GM19351 (cell line): ENCODE measurements at regions not wholly inside any gene's neighbourhood (a gene's known extent, or its start where the extent isn't known, plus 50 kb on each side); places are given as distances from the start of the nearest gene placed in this dataset.

ENCODE experiments used
- ATAC-seq: cut with Tn5 transposase; IDR thresholded peaks from one replicate; pipeline ENCODE4 v1.9.1; 2021; ENCODE audit warnings: mild to moderate bottlenecking, moderate library complexity; ENCODE audit not compliant: unreplicated experiment

DNA sequence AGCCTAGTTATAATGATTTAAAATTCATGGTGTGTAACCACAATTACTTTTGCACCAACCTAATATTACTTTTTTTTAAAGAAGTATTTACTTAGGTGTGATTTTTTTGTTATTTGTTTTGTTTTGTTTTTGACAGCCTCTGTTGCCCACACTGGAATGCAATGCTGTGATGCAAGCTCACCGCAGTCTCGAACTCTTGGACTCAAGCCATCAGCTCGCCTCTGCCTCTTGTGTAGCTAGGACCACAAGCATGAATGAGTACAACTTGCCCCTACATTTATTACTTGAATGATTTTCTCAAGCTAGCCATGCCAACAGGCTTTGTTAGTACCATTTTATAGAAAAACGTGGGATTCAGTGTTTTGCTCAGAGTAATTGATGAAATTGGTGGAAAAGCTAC is 488.8 kb upstream of the CPEB2 start:
- ATAC-seq: no peak

GRCh38 chr4:14515556-14515955 is 486.7 kb upstream of the CPEB2 start:
- no peak for ATAC-seq

GRCh38 chr4:14518136-14518535 is 484.1 kb upstream of the CPEB2 start:
- no peak for ATAC-seq

- no peak for ATAC-seq
Measured at GRCh38 chr4:14520171-14520570, 482.1 kb upstream of the CPEB2 start.

GRCh38 chr4:14524276-14524675 is 478.0 kb upstream of the CPEB2 start:
- no peak for ATAC-seq

- ATAC-seq: no peak
Measured at GRCh38 chr4:14528918-14529317, 473.4 kb upstream of the CPEB2 start.

DNA sequence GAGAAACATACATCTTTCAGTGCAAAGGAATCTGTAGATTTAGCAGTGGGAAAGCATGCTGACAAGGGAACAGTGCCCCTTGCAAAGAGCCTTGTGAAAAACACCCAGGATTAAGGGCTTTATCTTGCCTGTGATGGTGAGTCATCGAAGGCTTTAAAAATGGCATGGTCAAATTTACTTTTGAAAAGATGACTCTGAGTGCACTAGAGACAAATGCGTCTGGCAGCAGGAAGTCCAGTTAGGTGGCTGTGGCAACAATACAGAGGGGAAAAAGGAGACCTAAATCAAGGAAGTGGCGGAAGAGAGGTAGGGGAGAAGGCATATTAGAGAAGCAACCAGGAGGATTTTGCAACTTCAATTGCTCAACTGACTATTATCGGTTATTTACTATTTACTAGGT is 472.6 kb upstream of the CPEB2 start:
- ATAC-seq: no peak

- no peak for ATAC-seq
Measured at GRCh38 chr4:14532436-14532835, 469.8 kb upstream of the CPEB2 start.

- no peak for ATAC-seq
Measured at GRCh38 chr4:14539246-14539645, 463.0 kb upstream of the CPEB2 start.

- ATAC-seq: no peak
Measured at GRCh38 chr4:14545163-14545562, 457.1 kb upstream of the CPEB2 start.

- no peak for ATAC-seq
Measured at GRCh38 chr4:14545807-14546206, 456.5 kb upstream of the CPEB2 start.

DNA sequence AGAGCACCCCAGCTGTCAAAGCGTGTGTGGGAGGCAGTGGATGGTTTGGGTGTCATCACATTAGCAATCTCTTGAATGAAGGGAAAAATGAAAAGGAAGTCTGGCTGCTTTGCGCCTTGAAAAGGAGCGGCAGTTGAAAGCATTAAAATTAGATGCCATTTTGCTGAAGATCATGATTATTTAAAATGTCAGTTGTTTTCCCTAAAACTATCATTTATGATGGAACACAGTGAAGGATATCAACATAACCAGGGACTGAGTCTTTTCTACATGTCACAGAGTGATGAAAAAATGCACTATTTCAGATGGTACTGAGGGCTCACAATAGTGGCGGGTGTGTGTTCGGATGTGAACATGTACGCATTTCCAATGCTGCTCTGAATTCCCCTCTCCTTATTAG is 450.2 kb upstream of the CPEB2 start:
- ATAC-seq: no peak

- no peak for ATAC-seq
Measured at GRCh38 chr4:14559646-14560045, 442.6 kb upstream of the CPEB2 start.

DNA sequence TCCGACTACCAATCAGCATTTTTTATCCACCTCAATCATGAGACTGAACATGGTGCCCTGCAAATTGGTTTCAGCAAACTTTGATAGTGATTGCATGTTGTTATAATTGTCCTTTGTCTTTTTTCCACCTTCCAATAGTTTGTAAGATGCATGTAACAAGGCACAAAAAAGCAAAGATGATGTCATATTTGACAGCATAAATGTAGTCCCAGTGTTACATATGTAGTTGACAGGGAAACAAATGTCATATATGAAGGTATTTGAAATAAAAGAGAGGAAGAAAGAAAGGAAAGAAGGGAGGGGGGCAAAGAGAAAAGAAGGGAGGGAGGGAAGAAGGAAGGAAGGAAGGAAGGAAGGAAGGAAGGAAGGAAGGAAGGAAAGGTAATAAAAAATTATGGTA is 441.7 kb upstream of the CPEB2 start:
- no peak for ATAC-seq

- ATAC-seq: no peak
Measured at GRCh38 chr4:14562901-14563300, 439.4 kb upstream of the CPEB2 start.

DNA sequence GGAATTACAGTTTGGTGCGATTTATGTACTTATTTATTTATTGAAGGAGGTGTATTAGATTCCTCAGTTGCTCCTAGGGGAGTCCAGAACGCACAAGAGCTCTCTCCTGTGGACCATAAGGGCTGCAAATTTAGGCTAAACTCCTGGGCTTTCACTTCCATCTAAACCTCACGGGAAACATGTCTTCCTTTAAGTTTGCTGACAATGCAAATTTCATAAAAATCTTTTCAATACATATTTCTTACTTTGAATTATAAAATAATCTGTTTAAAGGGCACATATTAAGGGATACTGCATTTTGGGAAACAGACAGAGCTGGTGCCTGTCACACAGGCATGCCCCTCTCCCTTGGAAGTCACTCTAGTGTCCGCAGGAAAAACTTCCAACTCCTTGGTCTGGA is 438.0 kb upstream of the CPEB2 start:
- ATAC-seq: no peak

DNA sequence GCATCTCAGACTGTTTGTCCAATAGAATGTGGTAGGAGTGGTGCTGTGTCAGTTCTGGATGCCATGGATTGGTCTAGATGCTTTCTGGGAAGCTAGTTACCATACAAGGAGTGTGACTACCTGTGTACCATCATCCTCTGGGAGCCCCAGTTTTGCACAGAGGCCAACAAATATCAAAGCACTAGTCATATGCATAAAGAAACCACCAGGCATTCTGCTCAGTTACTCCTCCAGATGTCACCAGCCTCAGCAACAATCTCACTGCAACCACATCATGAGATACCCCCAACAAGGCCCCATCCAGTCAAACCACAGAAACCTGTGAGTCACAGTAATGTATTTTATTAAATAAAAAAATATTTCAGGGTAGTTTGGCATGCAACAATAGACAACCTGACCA is 435.8 kb upstream of the CPEB2 start:
- ATAC-seq: peak; percentile 75

DNA sequence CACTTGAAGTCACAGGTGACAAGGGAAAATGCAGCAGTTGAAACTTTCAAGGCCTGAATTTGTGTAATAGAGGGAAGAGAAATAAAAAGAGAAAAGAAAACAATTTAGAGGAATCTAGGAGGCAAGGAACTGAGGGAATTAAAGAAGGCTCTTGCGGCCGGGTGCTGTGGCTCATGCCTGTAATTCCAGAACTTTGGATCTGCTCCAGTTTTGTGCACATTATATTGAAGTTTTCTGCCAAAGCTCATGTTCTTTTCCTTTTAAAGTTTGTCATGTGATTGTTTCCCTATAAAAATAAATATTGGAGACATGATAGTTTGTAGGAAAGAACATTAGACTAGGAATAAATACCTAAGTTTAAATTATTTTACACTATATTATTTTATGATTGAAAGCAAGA is 433.9 kb upstream of the CPEB2 start:
- no peak for ATAC-seq

DNA sequence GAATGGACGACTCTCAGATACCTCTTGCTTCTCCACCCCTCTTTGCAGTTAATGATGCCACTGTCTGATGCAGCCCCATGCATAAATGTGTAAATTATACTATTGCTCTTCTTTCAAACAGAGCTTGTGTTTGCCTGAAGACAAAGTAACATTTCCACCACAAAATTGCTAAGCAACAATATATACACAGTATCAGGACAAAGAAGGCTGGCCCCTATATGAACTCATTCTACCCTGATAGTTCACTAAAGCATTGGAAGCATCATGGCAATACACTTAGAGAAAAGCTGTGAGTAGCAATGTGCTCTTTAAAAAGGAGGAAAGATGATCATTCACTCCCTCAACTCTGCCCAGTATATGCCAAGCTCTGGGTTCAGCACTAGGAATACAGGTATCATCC is 427.0 kb upstream of the CPEB2 start:
- ATAC-seq: no peak

DNA sequence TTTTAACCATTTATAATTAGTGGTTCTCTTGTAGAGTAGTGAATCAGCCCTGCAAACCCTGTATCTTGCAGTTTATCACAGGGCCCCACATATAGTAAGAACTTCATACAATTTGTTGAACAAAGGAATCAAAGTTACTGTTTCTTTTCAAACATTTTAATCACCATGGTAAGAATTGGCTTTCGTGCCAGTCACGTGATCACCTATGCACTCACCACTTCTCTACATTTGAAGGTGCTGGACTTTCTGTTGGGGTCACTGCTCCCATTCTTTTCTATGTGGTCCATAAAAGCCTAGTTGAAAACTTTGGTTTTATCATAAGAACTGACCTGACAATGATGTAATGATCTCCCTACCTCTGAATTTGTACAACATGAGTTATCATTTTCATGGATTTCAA is 426.4 kb upstream of the CPEB2 start:
- ATAC-seq: no peak

DNA sequence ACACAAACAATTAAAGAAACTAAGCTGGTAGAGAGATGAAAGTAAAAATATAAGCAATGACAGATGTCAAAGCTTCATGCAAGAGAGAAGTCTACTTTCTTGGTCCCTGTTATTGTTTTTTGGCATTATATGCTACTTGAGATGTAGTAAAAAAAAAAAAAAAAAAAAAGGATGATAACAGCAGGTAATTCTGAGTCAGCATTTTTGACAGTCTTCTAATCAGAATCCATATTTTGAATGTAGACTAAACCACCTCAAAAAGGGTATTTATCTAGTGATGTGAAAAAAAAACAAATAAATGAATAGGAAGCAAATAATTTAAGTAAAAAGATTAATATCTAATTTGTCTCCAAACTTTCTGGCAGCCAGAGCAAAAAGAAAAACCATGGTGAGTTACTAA is 422.2 kb upstream of the CPEB2 start:
- no peak for ATAC-seq

DNA sequence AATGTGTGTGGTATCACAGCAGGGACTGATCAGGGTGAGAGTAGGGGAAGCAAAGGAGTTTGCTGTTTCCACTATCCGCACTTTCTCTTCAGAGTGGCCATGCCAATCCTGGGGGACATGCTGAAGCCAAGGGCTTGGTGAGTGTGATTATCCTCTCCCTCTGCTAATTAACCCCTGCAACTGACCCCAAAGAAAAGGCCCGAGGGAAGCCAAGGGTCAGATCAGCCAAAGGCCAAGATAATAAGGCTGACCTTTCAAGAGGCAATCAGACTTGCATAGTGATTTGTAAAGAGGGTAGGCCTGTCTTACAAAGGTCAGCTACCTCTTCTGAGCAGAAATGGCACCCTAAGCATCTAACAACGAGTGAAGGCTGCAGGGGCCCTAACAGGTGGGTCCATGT is 420.5 kb upstream of the CPEB2 start:
- no peak for ATAC-seq

DNA sequence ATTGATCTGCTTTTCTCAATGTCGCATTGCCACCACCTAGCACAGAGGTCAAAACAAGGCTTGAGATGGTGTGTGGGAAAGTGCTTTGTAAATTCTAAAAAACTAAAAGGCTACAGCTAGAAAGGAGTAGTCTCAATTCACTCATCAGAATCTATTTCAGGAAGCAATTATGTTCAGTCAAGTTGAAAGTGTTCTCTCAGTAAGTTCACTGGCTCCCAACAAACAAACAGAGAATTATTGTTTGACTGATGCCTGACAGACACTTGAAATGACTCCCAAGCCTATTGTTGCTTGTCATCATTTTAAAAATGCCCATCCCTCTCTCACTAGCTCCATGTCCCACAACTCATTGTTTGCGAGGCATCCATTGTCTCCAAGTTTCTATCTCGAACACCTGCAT is 419.6 kb upstream of the CPEB2 start:
- ATAC-seq: peak; percentile 47

DNA sequence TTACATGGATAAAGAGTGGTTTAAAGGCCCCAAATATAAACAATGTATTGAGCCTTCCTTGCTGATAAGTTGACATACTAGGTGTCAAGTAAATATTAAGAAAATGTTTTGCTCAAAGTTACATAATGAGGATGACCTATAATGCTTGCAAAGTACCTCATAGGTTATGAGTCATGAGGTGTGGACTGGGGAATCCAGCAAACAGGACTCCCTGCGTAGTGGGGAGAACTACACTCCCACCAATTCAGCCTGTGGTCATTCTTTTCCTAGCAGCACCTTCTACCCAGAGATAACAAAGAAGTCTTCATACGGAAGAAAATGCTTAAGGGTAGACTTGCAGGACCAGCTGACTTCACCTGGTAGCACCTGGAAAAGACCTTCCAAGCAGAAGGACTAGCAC is 418.9 kb upstream of the CPEB2 start:
- no peak for ATAC-seq
